ENCODE measurements at regions not wholly inside any gene's neighbourhood (a gene's known extent, or its start where the extent isn't known, plus 50 kb on each side); places are given as distances from the start of the nearest gene placed in this dataset.
"Not testable (repeated sequence)": the region's sequence is repeated elsewhere in the genome, so short reads cannot be mapped to it uniquely, and the experiment has no call there.

- peak; percentile 40 for DNase-seq
Observed at GRCh38 chrX:125202591-125203248, 117.0 kb upstream of the TEX13C start.

GRCh38 chrX:125203365-125203736 is 116.3 kb upstream of the TEX13C start:
- peak; percentile 67 for DNase-seq

- peak; percentile 67 for DNase-seq
Observed at GRCh38 chrX:125203737-125204578, 115.7 kb upstream of the TEX13C start.

GRCh38 chrX:125204681-125205132 is 115.0 kb upstream of the TEX13C start:
- DNase-seq, result no peak

- DNase-seq, result peak; percentile 94
Observed at GRCh38 chrX:125205133-125205917, 114.3 kb upstream of the TEX13C start.

- DNase-seq, result peak; percentile 80
Observed at GRCh38 chrX:125205918-125206665, 113.6 kb upstream of the TEX13C start.

- no peak for DNase-seq
Observed at GRCh38 chrX:125210146-125210545, 109.5 kb upstream of the TEX13C start.

GRCh38 chrX:125219852-125220251 is 99.8 kb upstream of the TEX13C start:
- DNase-seq, result no peak

GRCh38 chrX:125236955-125237354 is 82.7 kb upstream of the TEX13C start:
- DNase-seq, result no peak

- DNase-seq, result no peak
Observed at GRCh38 chrX:125248931-125249330, 70.7 kb upstream of the TEX13C start.

GRCh38 chrX:125255759-125256158 is 63.9 kb upstream of the TEX13C start:
- DNase-seq, result not testable (repeated sequence)

- no peak for DNase-seq
Observed at GRCh38 chrX:125262836-125263235, 56.8 kb upstream of the TEX13C start.

GRCh38 chrX:125266153-125266660 is 53.5 kb upstream of the TEX13C start:
- DNase-seq, result no peak
